Heart left ventricle (tissue), 13 donors: ENCODE measurements at regions not wholly inside any gene's neighbourhood (a gene's known extent, or its start where the extent isn't known, plus 50 kb on each side); places are given as distances from the start of the nearest gene placed in this dataset.

ENCODE experiments used
- POLR2A ChIP-seq, 2 donors: fragments of 450-650 bp; IDR thresholded peaks; one replicate each; pipeline ENCODE4 v1.6.1; 2017; ENCODE audit warnings: antibody characterized with exemption in 2 of 2, mild to moderate bottlenecking in 2 of 2, moderate library complexity in 2 of 2
- TF ChIP-seq, protein P1 (sequence below), 12 donors: fragments of 200-600 bp; sonication (generic) in 4 of 12; IDR thresholded peaks; one replicate each; pipeline versions ENCODE4 v1.5.0 to v1.8.0; 2018 to 2022; ENCODE audit warnings: antibody characterized with exemption in 12 of 12, mild to moderate bottlenecking in 5 of 12
- donor health status: ischemic (EF 13 %, LVEDD 7.1; RV severe dilation, severe dysfunction).
- donor health status: DM: no; HTN: yes; CAD: no.
- donor health status: DM: no; HTN: no; CAD: no.
- donor health status: ischemic (EF 25% LVEDD 6.9; RV normal size, moderate dysfunction).
- donor health status: ischemic (EF 25% LVEDD 5.7; RV mildly dilated, moderate dysfunction).
- donor health status: ischemic (EF 35%, LVEDD 5.7; RV mildly dilated, moderate dysfunction).
- donor health status: nonischemic (EF 11% LVEDD 7.7; RV severe dilation, severe dysfunction).
- donor health status: DM: yes; HTN: yes; CAD: no.
- donor health status: PGD.
- donor health status: ischemic (EF 29% LVEDD 5.4; RV normal size, mild dysfunction).
- donor health status: nonischemic (EF 23%, LVEDD 6.1; RV moderate dilation, normal function).

- TF ChIP-seq, protein P1, sequence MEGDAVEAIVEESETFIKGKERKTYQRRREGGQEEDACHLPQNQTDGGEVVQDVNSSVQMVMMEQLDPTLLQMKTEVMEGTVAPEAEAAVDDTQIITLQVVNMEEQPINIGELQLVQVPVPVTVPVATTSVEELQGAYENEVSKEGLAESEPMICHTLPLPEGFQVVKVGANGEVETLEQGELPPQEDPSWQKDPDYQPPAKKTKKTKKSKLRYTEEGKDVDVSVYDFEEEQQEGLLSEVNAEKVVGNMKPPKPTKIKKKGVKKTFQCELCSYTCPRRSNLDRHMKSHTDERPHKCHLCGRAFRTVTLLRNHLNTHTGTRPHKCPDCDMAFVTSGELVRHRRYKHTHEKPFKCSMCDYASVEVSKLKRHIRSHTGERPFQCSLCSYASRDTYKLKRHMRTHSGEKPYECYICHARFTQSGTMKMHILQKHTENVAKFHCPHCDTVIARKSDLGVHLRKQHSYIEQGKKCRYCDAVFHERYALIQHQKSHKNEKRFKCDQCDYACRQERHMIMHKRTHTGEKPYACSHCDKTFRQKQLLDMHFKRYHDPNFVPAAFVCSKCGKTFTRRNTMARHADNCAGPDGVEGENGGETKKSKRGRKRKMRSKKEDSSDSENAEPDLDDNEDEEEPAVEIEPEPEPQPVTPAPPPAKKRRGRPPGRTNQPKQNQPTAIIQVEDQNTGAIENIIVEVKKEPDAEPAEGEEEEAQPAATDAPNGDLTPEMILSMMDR (IDR thresholded peaks at IDR 0.05): no peak
- no peak for TF ChIP-seq POLR2A (IDR thresholded peaks at IDR 0.05)
Observed at GRCh38 chr6:163790266-163790840, 375.8 kb downstream of the QKI start.
